Lower leg skin (tissue), 3 donors: ENCODE measurements at regions not wholly inside any gene's neighbourhood (a gene's known extent, or its start where the extent isn't known, plus 50 kb on each side); places are given as distances from the start of the nearest gene placed in this dataset.

Experiments
- CTCF ChIP-seq, 3 donors: fragments of 450-650 bp; IDR thresholded peaks; one replicate each; pipeline ENCODE4 v1.5.1; 2016; ENCODE audit warnings: antibody characterized with exemption in 3 of 3, mild to moderate bottlenecking in 3 of 3, moderate library complexity in 2 of 3
- POLR2A ChIP-seq, 2 donors: fragments of 450-650 bp; IDR thresholded peaks; one replicate each; pipeline ENCODE4 v1.6.1; 2016 to 2017; ENCODE audit warnings: antibody characterized with exemption in 2 of 2, mild to moderate bottlenecking in 1 of 2, moderate library complexity in 1 of 2

DNA sequence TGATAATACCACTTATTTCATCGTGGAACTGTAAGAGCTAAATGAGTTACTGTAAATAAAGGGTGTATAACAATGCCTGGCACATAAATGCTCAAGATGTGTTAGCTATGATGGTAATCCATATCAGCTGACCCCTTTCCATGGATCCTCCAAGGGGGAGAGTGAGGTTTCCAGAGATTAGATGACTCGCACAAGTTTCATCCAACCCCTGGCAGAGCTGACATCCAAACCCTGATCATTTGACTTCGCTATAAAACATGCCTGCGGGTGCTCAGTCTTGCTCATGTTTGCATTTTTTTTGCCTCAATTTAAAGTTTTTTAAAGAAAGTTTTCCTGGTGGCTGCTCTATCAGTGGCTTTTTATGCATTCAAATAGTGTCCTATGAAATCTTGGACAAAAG lies 145.7 kb upstream of the SMIM23 start:
- TF ChIP-seq CTCF (IDR thresholded peaks at IDR 0.05) (no peak), POLR2A (IDR thresholded peaks at IDR 0.05) (no peak)
